Esophagus squamous epithelium (tissue), 4 donors: ENCODE measurements at regions not wholly inside any gene's neighbourhood (a gene's known extent, or its start where the extent isn't known, plus 50 kb on each side); places are given as distances from the start of the nearest gene placed in this dataset.

Experiments used
- CTCF ChIP-seq, 6 experiments: fragments of 450-650 bp in 4 of 6; fragments of 200-600 bp in 2 of 6; sonication (generic) in 2 of 6; IDR thresholded peaks; one replicate each; pipeline ENCODE4 v1.5.1; 2016 to 2019; ENCODE audit warnings: antibody characterized with exemption in 6 of 6, mild to moderate bottlenecking in 4 of 6, moderate library complexity in 4 of 6
- POLR2A ChIP-seq, 4 donors: fragments of 450-650 bp; IDR thresholded peaks; one replicate each; pipeline ENCODE4 v1.6.1; 2017; ENCODE audit warnings: antibody characterized with exemption in 4 of 4, mild to moderate bottlenecking in 4 of 4, moderate library complexity in 3 of 4

- TF ChIP-seq CTCF (IDR thresholded peaks at IDR 0.05): no peak
- TF ChIP-seq POLR2A (IDR thresholded peaks at IDR 0.05): no peak
Observed at GRCh38 chr6:166834049-166834448, 122.3 kb downstream of the RNASET2 start.
